ENCODE measurements at regions not wholly inside any gene's neighbourhood (a gene's known extent, or its start where the extent isn't known, plus 50 kb on each side); places are given as distances from the start of the nearest gene placed in this dataset.
A peak's percentile ranks its signal among the peaks of the same experiment; 100 is the strongest.

DNA sequence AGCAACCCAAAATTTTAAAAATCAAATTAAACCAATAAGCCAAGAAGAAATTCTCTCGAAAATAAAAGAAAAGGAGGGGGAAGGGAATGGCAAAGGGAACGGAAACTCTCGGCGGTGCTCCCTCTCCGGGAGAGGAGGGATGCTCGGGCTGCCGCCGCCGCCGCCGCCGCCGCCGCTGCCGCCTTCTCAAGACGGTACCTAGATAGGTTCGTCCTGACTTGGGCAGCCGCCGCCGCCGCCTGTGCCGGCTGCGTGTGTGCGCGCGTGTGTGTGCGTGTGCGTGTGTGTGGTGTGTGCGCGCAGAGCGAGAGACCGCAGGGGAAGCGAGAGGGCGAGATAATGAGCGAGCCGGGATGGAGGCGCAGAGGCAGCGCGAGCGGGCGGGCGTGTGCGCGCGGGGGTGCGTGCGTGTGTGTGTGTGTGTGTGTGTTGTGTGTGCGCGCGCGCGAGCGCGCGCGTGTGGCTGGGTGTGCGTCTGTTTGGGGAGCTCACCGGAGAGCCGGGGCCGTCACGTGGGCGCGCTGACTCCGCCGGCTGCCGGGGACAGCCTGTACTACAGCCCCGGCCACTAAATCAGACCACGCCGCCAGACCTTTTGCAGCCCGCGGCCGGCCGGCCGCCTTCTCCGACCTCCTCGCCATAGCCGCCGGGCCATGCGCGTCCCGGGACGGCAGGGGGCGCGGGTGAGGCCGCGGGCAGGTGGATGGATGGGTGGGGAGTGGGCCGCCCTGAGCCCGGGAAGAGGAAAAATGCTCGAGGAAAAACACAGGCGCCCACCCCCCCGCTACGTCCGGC lies 111.6 kb downstream of the DHX15 start (continued):
- TF ChIP-seq TFAP4 (CRISPR knock-in tag; IDR thresholded peaks at IDR 0.05; ENCODE audit: borderline replicate concordance) (0 out of 2 replicates have a peak, but pooled peaks have one; percentile 10), GABPA (tag; conservative IDR thresholded peaks at IDR 0.05; ENCODE audit: low read depth) (0 out of 2 replicates have a peak, but pooled peaks have one; percentile 11), ESRRA (IDR thresholded peaks at IDR 0.05; ENCODE audit: borderline replicate concordance, low read depth) (no peak), RNF2 (IDR thresholded peaks at IDR 0.05) (no peak), CREB1 (IDR thresholded peaks at IDR 0.05) (no peak), CREB1 (CRISPR knock-in tag; IDR thresholded peaks at IDR 0.05) (0 out of 2 replicates have a peak, but pooled peaks have one; percentile 4), OTX1 (CRISPR knock-in tag; IDR thresholded peaks at IDR 0.05) (0 out of 2 replicates have a peak, but pooled peaks have one; percentile 29), IFI16 (CRISPR knock-in tag; IDR thresholded peaks at IDR 0.05) (no peak), JUNB (CRISPR knock-in tag; conservative IDR thresholded peaks at IDR 0.05) (no peak), HDAC1 (IDR thresholded peaks at IDR 0.05) (peak in 1 of 2 experiments; percentile 54; a peak in 2 of 4 replicates), NELFE (IDR thresholded peaks at IDR 0.05; ENCODE audit: insufficient read depth, insufficient read length) (no peak), NR0B1 (IDR thresholded peaks at IDR 0.05; ENCODE audit: partially characterized antibody) (no peak), SOX6 (IDR thresholded peaks at IDR 0.05) (no peak), FUS (optimal IDR thresholded peaks at IDR 0.05; ENCODE audit: low read depth, low read length) (no peak), PHF20 (IDR thresholded peaks at IDR 0.05; ENCODE audit: partially characterized antibody) (no peak), ZKSCAN8 (CRISPR knock-in tag; IDR thresholded peaks at IDR 0.05) (no peak), FOXA3 (CRISPR knock-in tag; conservative IDR thresholded peaks at IDR 0.05 in 1 of 2, IDR thresholded peaks at IDR 0.05 in 1 of 2) (no peak), ZNF217 (CRISPR knock-in tag; IDR thresholded peaks at IDR 0.05) (no peak), SAFB2 (IDR thresholded peaks at IDR 0.05; ENCODE audit: borderline replicate concordance, low read depth, low read length, severe bottlenecking) (no peak)
- TF ChIP-seq, protein P1, sequence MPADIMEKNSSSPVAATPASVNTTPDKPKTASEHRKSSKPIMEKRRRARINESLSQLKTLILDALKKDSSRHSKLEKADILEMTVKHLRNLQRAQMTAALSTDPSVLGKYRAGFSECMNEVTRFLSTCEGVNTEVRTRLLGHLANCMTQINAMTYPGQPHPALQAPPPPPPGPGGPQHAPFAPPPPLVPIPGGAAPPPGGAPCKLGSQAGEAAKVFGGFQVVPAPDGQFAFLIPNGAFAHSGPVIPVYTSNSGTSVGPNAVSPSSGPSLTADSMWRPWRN (IDR thresholded peaks at IDR 0.05; ENCODE audit: low read depth) = no peak
- TF ChIP-seq, protein P2, sequence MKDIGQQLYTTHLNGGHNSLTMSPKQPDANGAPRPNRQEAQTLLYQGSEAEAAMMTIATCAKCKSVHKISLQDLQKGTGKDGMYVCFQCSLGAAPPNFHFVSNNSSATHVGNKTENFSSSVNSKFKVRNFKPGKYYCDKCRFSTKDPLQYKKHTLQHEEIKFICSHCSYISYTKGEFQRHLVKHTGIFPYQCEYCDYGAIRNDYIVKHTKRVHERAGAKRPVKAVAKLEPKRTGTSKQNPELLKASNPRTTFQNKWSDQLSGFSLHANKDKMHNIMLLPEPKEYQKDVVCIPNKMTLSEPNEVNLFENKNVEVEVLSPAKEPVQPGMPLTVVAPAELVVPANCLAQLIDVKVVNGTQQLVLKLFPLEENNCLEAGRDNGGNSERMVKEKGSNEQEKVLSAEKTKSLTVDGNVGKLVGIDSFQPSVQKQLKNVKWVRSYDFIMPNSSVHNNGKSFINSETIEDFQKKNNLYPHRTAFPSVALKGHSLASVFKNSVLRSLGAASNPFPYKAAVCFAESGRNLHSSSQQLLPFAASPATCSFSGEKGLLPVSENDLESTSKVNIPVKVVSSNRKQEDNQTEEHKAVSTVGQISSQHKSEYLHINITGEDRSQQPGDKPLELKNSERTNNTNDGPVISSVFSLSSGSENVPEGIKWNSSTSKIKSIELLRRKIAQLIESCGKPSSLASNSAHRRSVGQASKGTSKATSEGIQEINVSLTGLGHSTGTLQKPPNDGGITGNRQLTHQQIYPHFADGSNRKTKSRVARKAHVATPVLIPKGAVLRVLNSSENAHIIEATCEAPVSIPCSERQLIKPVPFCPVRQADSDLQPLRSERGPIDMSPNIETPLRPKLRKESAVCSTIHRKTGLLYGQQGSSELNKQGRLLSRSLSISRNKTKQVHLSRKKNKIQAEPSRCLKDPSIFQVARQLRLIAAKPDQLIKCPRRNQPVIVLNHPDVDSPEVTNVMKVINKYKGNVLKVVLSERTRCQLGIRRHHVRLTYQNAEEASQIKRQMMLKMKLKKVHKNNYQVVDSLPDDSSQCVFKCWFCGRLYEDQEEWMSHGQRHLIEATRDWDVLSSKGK (CRISPR knock-in tag; IDR thresholded peaks at IDR 0.05) = no peak
